Sigmoid colon (tissue), 6 donors: ENCODE measurements at regions not wholly inside any gene's neighbourhood (a gene's known extent, or its start where the extent isn't known, plus 50 kb on each side); places are given as distances from the start of the nearest gene placed in this dataset.

ENCODE experiments used
- DNase-seq: peaks from one replicate; pipeline ENCODE4 v3.0.0-alpha.2; 2019
- H3K27ac ChIP-seq, 4 donors: fragments of 200-600 bp; sonication (generic); one replicate each; pipeline ENCODE4 v1.5.1; 2016 to 2019; ENCODE audit warnings: mild to moderate bottlenecking in 1 of 4
- H3K27me3 ChIP-seq, 3 donors: fragments of 200-600 bp; sonication (generic); one replicate each; pipeline ENCODE4 v1.5.1; 2019; ENCODE audit warnings: mild to moderate bottlenecking in 1 of 3
- H3K36me3 ChIP-seq, 4 donors: fragments of 200-600 bp; sonication (generic); one replicate each; pipeline ENCODE4 v1.5.1; 2016 to 2019
- H3K4me1 ChIP-seq, 4 donors: fragments of 200-600 bp; sonication (generic); one replicate each; pipeline ENCODE4 v1.5.1; 2017 to 2019
- H3K4me3 ChIP-seq, 4 donors: fragments of 200-600 bp; sonication (generic); one replicate each; pipeline ENCODE4 v1.5.1; 2017 to 2019; ENCODE audit warnings: mild to moderate bottlenecking in 2 of 4, moderate library complexity in 1 of 4
- H3K9me3 ChIP-seq, 4 donors: fragments of 200-600 bp in 3 of 4; sonication (generic) in 3 of 4; one replicate each; pipeline versions ENCODE4 v1.5.1 to v1.6.1; 2013 to 2019
- CTCF ChIP-seq, 4 experiments: fragments of 450-650 bp in 3 of 4; fragments of 200-600 bp in 1 of 4; IDR thresholded peaks; one replicate each; pipeline ENCODE4 v1.5.1; 2016 to 2019; ENCODE audit warnings: antibody characterized with exemption in 4 of 4, mild to moderate bottlenecking in 3 of 4, moderate library complexity in 2 of 4
- EP300 ChIP-seq, 4 donors: sonication (generic); formaldehyde crosslinking; IDR thresholded peaks; one replicate each; pipeline ENCODE4 v1.6.1; 2017; ENCODE audit warnings: antibody characterized with exemption in 4 of 4
- POLR2A ChIP-seq, 2 donors: fragments of 450-650 bp; IDR thresholded peaks; one replicate each; pipeline ENCODE4 v1.6.1; 2016; ENCODE audit warnings: antibody characterized with exemption in 2 of 2, mild to moderate bottlenecking in 2 of 2, moderate library complexity in 2 of 2
- POLR2AphosphoS5 ChIP-seq, 4 donors: sonication (generic); formaldehyde crosslinking; IDR thresholded peaks; one replicate each; pipeline ENCODE4 v1.6.1; 2017; ENCODE audit warnings: antibody characterized with exemption in 4 of 4
- WGBS, 2 donors: extraction: QIAGEN DNeasy Blood & Tissue Kit; methylation state at CpG; one replicate each; pipeline ENCODE4 v1.1.7; 2013; 5-methylcytosine and 5-hydroxymethylcytosine counted together
- intact Hi-C: fragments of 100-400 bp; cut with DNase I; formaldehyde crosslinking; loops from one replicate; pipeline ENCODE4 v1.15.1; 2023
- donor health status: healthy with polysubstance abuse.
- donor health status: healthy.

GRCh38 chr15:70320077-70320476, 222.4 kb upstream of the TLE3 start:
- WGBS, 2 donors: 73 to 83% methylated on average over 3 of the region's 3 CpGs
- Histone ChIP-seq H3K4me3 (no peak overlapping the region), H3K27ac (peak overlapping the region; percentile 22 to 91 (median 86)), H3K9me3 (no peaks in the 10 kb centered on the region), H3K4me1 (peaks cover 0 to 76% (median 70%) of the 10 kb centered on the region in 4 donors), H3K27me3 (no peaks in the 10 kb centered on the region), H3K36me3 (no peaks in the 10 kb centered on the region)
- intact Hi-C loops: loop anchor here (5.0 kb wide), 3 partner anchors 48 to 168 kb away; no protein-coding TSS in a partner anchor
- TF ChIP-seq CTCF (IDR thresholded peaks at IDR 0.05): no peak
- no peak for DNase-seq

DNA sequence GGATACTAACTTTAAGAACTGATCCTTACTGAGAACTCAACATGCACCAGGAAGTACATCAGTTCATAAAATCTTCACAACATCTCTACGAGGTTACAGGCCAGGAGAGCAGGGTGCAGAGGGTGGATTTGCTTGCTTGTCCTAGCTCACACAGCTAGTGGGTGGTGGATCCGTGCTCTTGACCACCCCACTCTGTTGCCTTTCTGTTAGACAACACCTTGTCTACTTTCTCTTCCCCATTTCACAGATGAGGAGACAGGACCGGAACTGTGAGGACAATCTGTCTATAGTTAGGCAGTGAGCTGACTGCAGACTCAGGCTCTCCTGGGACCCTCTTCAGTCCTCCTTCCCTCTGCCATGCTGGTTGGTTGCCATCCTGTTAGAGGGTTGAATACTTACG, 221.7 kb upstream of the TLE3 start:
- peak overlapping the region; percentile 42 to 91 (median 86) for H3K27ac ChIP-seq
- 63 to 69% methylated on average over 4 of the region's 4 CpGs for WGBS, 2 donors
- H3K4me1 ChIP-seq: peaks cover 0 to 70% (median 64%) of the 10 kb centered on the region in 4 donors
- no peaks in the 10 kb centered on the region for H3K27me3 ChIP-seq
- DNase-seq: no peak
- no peaks in the 10 kb centered on the region for H3K9me3 ChIP-seq
- no peak overlapping the region for H3K4me3 ChIP-seq
- intact Hi-C loops: loop anchor here (2.0 kb wide), 1 partner anchor 219 kb away; no protein-coding TSS in a partner anchor
- no peak for TF ChIP-seq CTCF (IDR thresholded peaks at IDR 0.05)
- TF ChIP-seq EP300 (IDR thresholded peaks at IDR 0.05): no peak
- TF ChIP-seq POLR2AphosphoS5 (IDR thresholded peaks at IDR 0.05): no peak
- no peak for TF ChIP-seq POLR2A (IDR thresholded peaks at IDR 0.05)
- H3K36me3 ChIP-seq: no peaks in the 10 kb centered on the region

- Histone ChIP-seq H3K4me3 (no peak overlapping the region), H3K27ac (peak overlapping the region; percentile 42 to 91 (median 86)), H3K36me3 (no peaks in the 10 kb centered on the region), H3K9me3 (no peaks in the 10 kb centered on the region), H3K27me3 (no peaks in the 10 kb centered on the region), H3K4me1 (peaks cover 0 to 64% (median 58%) of the 10 kb centered on the region in 4 donors)
- peak; percentile 94 for DNase-seq
- 52 to 75% methylated on average over 11 of the region's 11 CpGs for WGBS, 2 donors
- TF ChIP-seq CTCF (IDR thresholded peaks at IDR 0.05): no peak
- TF ChIP-seq POLR2AphosphoS5 (IDR thresholded peaks at IDR 0.05): peak; percentile 71 to 89 (median 82)
- TF ChIP-seq POLR2A (IDR thresholded peaks at IDR 0.05): no peak
- peak; percentile 9 to 76 (median 48) for TF ChIP-seq EP300 (IDR thresholded peaks at IDR 0.05)
- intact Hi-C loops: loop anchor here (2.0 kb wide), 1 partner anchor 218 kb away; no protein-coding TSS in a partner anchor
Observed at GRCh38 chr15:70318594-70319465, 221.1 kb upstream of the TLE3 start.

DNA sequence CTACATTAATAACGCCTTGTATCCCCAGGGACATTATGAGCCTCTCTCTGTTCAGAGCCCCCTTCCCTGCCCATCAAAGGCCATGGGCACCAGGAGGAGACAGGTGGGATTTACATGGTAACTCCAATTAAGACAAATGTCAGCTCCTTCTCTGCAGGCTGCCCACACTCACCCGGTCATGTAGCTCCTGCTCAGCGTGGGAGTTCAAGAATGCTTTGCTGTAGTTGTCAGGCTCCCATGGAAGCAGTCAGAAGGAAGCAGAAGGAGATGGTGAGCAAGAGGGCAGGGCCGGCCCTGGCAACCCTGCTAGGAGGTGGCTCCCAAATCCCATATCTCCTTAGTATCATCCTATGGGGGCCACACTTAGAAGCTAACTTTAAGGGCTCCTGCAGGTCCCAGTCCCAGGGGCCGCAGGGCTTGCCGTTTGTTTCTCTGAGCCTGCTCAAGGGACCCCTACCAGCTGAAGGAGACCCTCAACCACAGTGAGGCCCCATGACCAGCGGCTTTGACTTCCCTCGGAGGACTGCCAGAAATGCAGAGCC, 218.4 kb upstream of the TLE3 start:
- Histone ChIP-seq H3K4me3 (no peak overlapping the region), H3K9me3 (no peaks in the 10 kb centered on the region), H3K27me3 (no peaks in the 10 kb centered on the region), H3K4me1 (peaks cover 0 to 37% (median 31%) of the 10 kb centered on the region in 4 donors), H3K36me3 (no peaks in the 10 kb centered on the region), H3K27ac (no peak overlapping the region)
- WGBS, 2 donors: 94 to 97% methylated on average over 8 of the region's 8 CpGs
- intact Hi-C loops: no loop called here
- no peak for TF ChIP-seq EP300 (IDR thresholded peaks at IDR 0.05)
- TF ChIP-seq CTCF (IDR thresholded peaks at IDR 0.05): no peak
- TF ChIP-seq POLR2A (IDR thresholded peaks at IDR 0.05): no peak
- no peak for TF ChIP-seq POLR2AphosphoS5 (IDR thresholded peaks at IDR 0.05)
- DNase-seq: no peak
